ENCODE measurements at regions not wholly inside any gene's neighbourhood (a gene's known extent, or its start where the extent isn't known, plus 50 kb on each side); places are given as distances from the start of the nearest gene placed in this dataset.

- H3K27me3 ChIP-seq (replicated peaks in 1 of 4; ENCODE audit: control insufficient read depth in 3 of 4, extremely low read depth in 1 of 4, insufficient read depth in 3 of 4, low read length in 3 of 4), result no peaks in the 10 kb centered on the region
- H3K14ac ChIP-seq (ENCODE audit: insufficient read length), result no peak overlapping the region
- no peak overlapping the region for H2AFZ ChIP-seq (ENCODE audit: low read length)
- H4K8ac ChIP-seq (ENCODE audit: extremely low read depth, insufficient read depth, low read length), result no peak overlapping the region
- WGBS, 2 experiments (ENCODE audit: extremely low coverage in 1 of 2, insufficient coverage in 1 of 2, insufficient read length in 1 of 2, insufficient replicate concordance in 2 of 2, low coverage in 1 of 2, low lambda C conversion rate in 2 of 2, missing lambda C conversion rate in 1 of 2), result 95% methylated on average over 2 of the region's 2 CpGs; no CpG with 5 or more reads in 1 of the 2 experiments
- no peaks in the 10 kb centered on the region for H3K23me2 ChIP-seq (ENCODE audit: low read depth, low read length)
- H2BK15ac ChIP-seq (ENCODE audit: low read length), result no peak overlapping the region
- ChIA-PET POLR2A (ENCODE audit: partially characterized antibody) (no interaction called here), CTCF (ENCODE audit: partially characterized antibody) (no interaction called here)
- H3K27ac ChIP-seq (ENCODE audit: low read depth, low read length), result no peak overlapping the region
- no peaks in the 10 kb centered on the region for H3K36me3 ChIP-seq (ENCODE audit: control insufficient read depth in 2 of 4, insufficient read depth in 4 of 4, low read length in 3 of 4)
- H3K4ac ChIP-seq (replicated peaks; ENCODE audit: insufficient read length, low read depth, low read length), result no peak overlapping the region
- DNase-seq (ENCODE audit: low read depth in 1 of 2, low spot score in 2 of 2), result no peak
- no peak overlapping the region for H3K4me3 ChIP-seq (ENCODE audit: extremely low read depth in 1 of 4, insufficient read depth in 2 of 4, low read depth in 3 of 4, low read length in 4 of 4)
- H2BK120ac ChIP-seq (replicated peaks; ENCODE audit: low read depth, low read length), result no peak overlapping the region
- H4K5ac ChIP-seq (ENCODE audit: insufficient read length, low read depth, low read length), result no peak overlapping the region
- no peak overlapping the region for H3K23ac ChIP-seq (ENCODE audit: insufficient read length)
- no peak overlapping the region for H2BK12ac ChIP-seq (ENCODE audit: low read depth, low read length)
- no peak overlapping the region for H3K18ac ChIP-seq (ENCODE audit: extremely low read depth, low read length)
- no peak for FAIRE-seq
- H3K4me2 ChIP-seq (ENCODE audit: insufficient read depth in 1 of 2, low read depth in 2 of 2, low read length in 2 of 2), result no peak overlapping the region
- no peaks in the 10 kb centered on the region for H3K79me1 ChIP-seq (ENCODE audit: low read depth, low read length)
- no peak overlapping the region for H4K91ac ChIP-seq (replicated peaks; ENCODE audit: insufficient read length, low read length)
- no peak overlapping the region for H2BK5ac ChIP-seq (ENCODE audit: low read depth, low read length)
- no peaks in the 10 kb centered on the region for H3K79me2 ChIP-seq (ENCODE audit: control insufficient read depth in 1 of 2, insufficient read depth in 2 of 2, low read length in 2 of 2)
- H3K9ac ChIP-seq (replicated peaks in 1 of 4; ENCODE audit: extremely low read depth in 1 of 4, low read depth in 3 of 4, low read length in 3 of 4), result no peak overlapping the region
- H4K20me1 ChIP-seq (replicated peaks in 1 of 2; ENCODE audit: control insufficient read depth in 1 of 2, insufficient read depth in 2 of 2, low read length in 2 of 2), result no peaks in the 10 kb centered on the region
- H2BK20ac ChIP-seq (ENCODE audit: low read length), result no peak overlapping the region
- no peak overlapping the region for H2AK5ac ChIP-seq (ENCODE audit: low read depth, low read length)
- H3K4me1 ChIP-seq (replicated peaks in 1 of 4; ENCODE audit: control insufficient read depth in 3 of 4, insufficient read depth in 4 of 4, low read length in 3 of 4), result no peaks in the 10 kb centered on the region
- no peak overlapping the region for H3K56ac ChIP-seq (replicated peaks; ENCODE audit: insufficient read length, low read depth, low read length)
- H3K9me3 ChIP-seq (ENCODE audit: insufficient read depth in 2 of 2, low read depth in 1 of 2, low read length in 1 of 2), result no peaks in the 10 kb centered on the region
- no peak for TF ChIP-seq RNF2 (IDR thresholded peaks at IDR 0.05; ENCODE audit: borderline replicate concordance, low read depth, low read length, missing control alignments, poor library complexity, severe bottlenecking)
Measured at GRCh38 chr9:79003514-79003913, 568.3 kb upstream of the TLE4 start.
